C4-2B (cell line): ENCODE measurements at regions not wholly inside any gene's neighbourhood (a gene's known extent, or its start where the extent isn't known, plus 50 kb on each side); places are given as distances from the start of the nearest gene placed in this dataset.

ENCODE experiments used
- CTCF ChIP-seq: fragments of 450-650 bp; conservative IDR thresholded peaks from 2 replicates; pipeline ENCODE4 v1.5.1; 2017; ENCODE audit warnings: mild to moderate bottlenecking
- ZFX ChIP-seq: fragments of 450-650 bp; IDR thresholded peaks from 2 replicates; pipeline ENCODE4 v1.6.1; 2017

- TF ChIP-seq CTCF (no peak), ZFX (no peak)
These were observed 1742.9 kb downstream of the SI start for GRCh38 chr3:163335429-163335828.
